Cardiac muscle cell (in vitro differentiated cells and primary cell): ENCODE measurements at regions not wholly inside any gene's neighbourhood (a gene's known extent, or its start where the extent isn't known, plus 50 kb on each side); places are given as distances from the start of the nearest gene placed in this dataset.

Source experiments
- DNase-seq, 2 donors: peaks; one replicate each; pipeline versions ENCODE4 v3.0.0 to v3.0.0-alpha.2; 2010 to 2017; ENCODE audit warnings: low read depth in 1 of 2, low spot score in 1 of 2
- H3K27ac ChIP-seq: fragments of 200-600 bp; sonication (generic); 2 replicates; pipeline ENCODE4 v1.5.1; 2016
- H3K27me3 ChIP-seq: fragments of 200-600 bp; sonication (generic); 2 replicates; pipeline ENCODE4 v1.6.0; 2016; ENCODE audit warnings: control low read depth
- H3K36me3 ChIP-seq: fragments of 200-600 bp; sonication (generic); 2 replicates; pipeline ENCODE4 v1.5.1; 2016; ENCODE audit warnings: control low read depth
- H3K4me1 ChIP-seq: fragments of 200-600 bp; sonication (generic); 2 replicates; pipeline ENCODE4 v1.8.1; 2017; ENCODE audit warnings: low read depth, mild to moderate bottlenecking, mixed run types
- H3K4me3 ChIP-seq: fragments of 200-600 bp; sonication (generic); 2 replicates; pipeline ENCODE4 v1.5.1; 2016; ENCODE audit warnings: mild to moderate bottlenecking
- H3K9me3 ChIP-seq: fragments of 200-600 bp; sonication (generic); 2 replicates; pipeline ENCODE4 v1.5.1; 2017; ENCODE audit warnings: low read depth, mild to moderate bottlenecking, control low read depth
- CTCF ChIP-seq: IDR thresholded peaks from 2 replicates; pipeline ENCODE4 v1.5.1; 2012; ENCODE audit warnings: low read depth, mild to moderate bottlenecking, low read length

GRCh38 chr20:58141971-58142842 is 86.2 kb downstream of the ANKRD60 start:
- no peak for TF ChIP-seq CTCF
- Histone ChIP-seq H3K9me3 (no peaks in the 10 kb centered on the region), H3K27me3 (peaks cover 20% of the 10 kb centered on the region), H3K4me3 (no peak overlapping the region), H3K4me1 (no peaks in the 10 kb centered on the region), H3K36me3 (no peaks in the 10 kb centered on the region), H3K27ac (no peak overlapping the region)
- DNase-seq, result no peak

- no peaks in the 10 kb centered on the region for H3K9me3 ChIP-seq
- H3K4me3 ChIP-seq, result no peak overlapping the region
- no peaks in the 10 kb centered on the region for H3K4me1 ChIP-seq
- TF ChIP-seq CTCF, result no peak
- DNase-seq, result no peak
- H3K36me3 ChIP-seq, result no peaks in the 10 kb centered on the region
- H3K27ac ChIP-seq, result no peak overlapping the region
- peaks cover 27% of the 10 kb centered on the region for H3K27me3 ChIP-seq
Observed at GRCh38 chr20:58141496-58141895, 87.0 kb downstream of the ANKRD60 start.

- Histone ChIP-seq H3K4me1 (no peaks in the 10 kb centered on the region), H3K27ac (no peak overlapping the region), H3K9me3 (no peaks in the 10 kb centered on the region), H3K27me3 (peaks cover 33% of the 10 kb centered on the region), H3K36me3 (no peaks in the 10 kb centered on the region), H3K4me3 (no peak overlapping the region)
- TF ChIP-seq CTCF, result no peak
- no peak for DNase-seq
Observed at GRCh38 chr20:58140787-58141425, 87.5 kb downstream of the ANKRD60 start.

GRCh38 chr20:58139849-58140786 is 88.3 kb downstream of the ANKRD60 start:
- no peak for TF ChIP-seq CTCF
- H3K4me3 ChIP-seq, result no peak overlapping the region
- H3K9me3 ChIP-seq, result no peaks in the 10 kb centered on the region
- no peaks in the 10 kb centered on the region for H3K36me3 ChIP-seq
- H3K27ac ChIP-seq, result no peak overlapping the region
- DNase-seq, result no peak
- H3K4me1 ChIP-seq, result no peaks in the 10 kb centered on the region
- peaks cover 40% of the 10 kb centered on the region for H3K27me3 ChIP-seq

- H3K4me3 ChIP-seq, result no peak overlapping the region
- H3K36me3 ChIP-seq, result no peaks in the 10 kb centered on the region
- DNase-seq, result no peak
- H3K27me3 ChIP-seq, result peaks cover 47% of the 10 kb centered on the region
- H3K9me3 ChIP-seq, result no peaks in the 10 kb centered on the region
- no peaks in the 10 kb centered on the region for H3K4me1 ChIP-seq
- no peak overlapping the region for H3K27ac ChIP-seq
- no peak for TF ChIP-seq CTCF
Observed at GRCh38 chr20:58138395-58138794, 90.1 kb downstream of the ANKRD60 start.
